GM19467 (cell line): ENCODE measurements at regions not wholly inside any gene's neighbourhood (a gene's known extent, or its start where the extent isn't known, plus 50 kb on each side); places are given as distances from the start of the nearest gene placed in this dataset.

Source experiments
- ATAC-seq: cut with Tn5 transposase; IDR thresholded peaks from one replicate; pipeline ENCODE4 v1.9.1; 2021; ENCODE audit warnings: mild to moderate bottlenecking, moderate library complexity; ENCODE audit not compliant: unreplicated experiment

GRCh38 chr14:97878727-97879126 is 1081.5 kb downstream of the VRK1 start:
- ATAC-seq: no peak

DNA sequence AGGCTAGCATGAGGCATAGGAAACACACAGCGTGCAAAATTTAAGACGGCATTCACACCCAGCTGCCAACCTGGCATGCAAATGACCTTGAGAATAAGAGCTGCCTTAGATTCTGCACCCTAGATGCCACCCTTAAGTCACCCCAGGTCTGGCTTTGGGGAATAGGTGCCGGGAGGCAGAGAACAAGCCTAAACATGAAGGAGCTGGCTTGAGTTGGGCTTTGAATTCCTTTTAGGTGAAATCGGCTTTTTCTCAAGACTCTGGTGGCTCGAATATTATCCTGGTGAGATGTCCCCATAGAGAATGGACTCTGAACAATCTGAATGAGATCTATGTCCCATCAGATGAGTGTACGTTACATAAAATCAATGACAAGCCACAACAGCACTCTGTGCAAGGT is 1090.5 kb downstream of the VRK1 start:
- no peak for ATAC-seq

GRCh38 chr14:97888331-97888730 is 1091.1 kb downstream of the VRK1 start:
- no peak for ATAC-seq

DNA sequence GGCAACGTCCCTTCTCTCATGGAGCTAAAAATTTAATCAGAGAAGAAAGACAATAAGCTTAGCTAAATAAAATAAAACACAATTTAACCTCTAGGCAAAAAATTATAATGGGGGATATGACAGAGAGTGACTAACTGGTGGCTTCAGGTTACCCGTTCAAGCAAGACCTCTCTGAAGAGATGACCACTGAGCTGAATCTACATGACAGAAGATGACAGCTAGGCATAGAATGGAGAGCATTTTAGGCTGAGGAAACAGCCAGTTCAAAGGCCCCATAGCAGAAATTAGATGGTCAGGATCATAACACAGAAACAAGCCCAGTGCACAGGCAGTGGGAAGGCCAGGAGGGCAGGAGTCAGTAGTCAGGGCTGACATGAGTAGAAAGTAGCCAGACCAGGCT is 1094.3 kb downstream of the VRK1 start:
- no peak for ATAC-seq

GRCh38 chr14:97894552-97894951 is 1097.4 kb downstream of the VRK1 start:
- no peak for ATAC-seq

DNA sequence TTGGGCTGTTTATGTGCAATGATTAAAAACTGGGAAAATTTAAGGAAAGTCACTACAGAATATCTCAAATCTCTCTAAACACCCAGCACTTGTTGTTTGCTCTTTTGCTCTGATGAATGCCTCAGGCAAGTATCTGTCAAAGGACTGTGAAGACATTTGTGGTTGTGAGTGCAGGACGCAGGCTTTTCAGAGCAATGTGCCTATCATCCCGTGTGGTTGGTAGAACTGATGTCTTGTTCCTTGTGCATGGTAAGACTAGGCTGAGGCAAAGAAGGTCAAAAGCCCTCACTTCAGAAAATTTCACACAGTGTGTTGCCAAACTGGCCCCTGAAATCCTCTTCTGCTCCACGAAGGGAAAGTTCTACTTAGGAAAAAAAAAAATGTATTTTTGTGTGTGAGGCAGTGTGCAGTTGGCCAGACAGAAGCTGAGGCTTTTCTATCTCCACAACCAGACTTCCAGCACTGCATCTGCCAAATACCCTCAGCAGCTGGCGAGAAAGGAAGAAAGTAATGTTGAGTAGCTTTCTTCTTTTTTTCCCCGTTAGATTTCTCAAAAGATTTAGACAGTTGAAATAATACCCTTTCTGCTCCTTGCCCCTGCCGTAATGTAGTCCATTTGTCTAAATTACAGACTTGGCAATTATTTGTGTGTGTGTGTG is 1103.1 kb downstream of the VRK1 start:
- no peak for ATAC-seq

- no peak for ATAC-seq
Observed at GRCh38 chr14:97902630-97903029, 1105.4 kb downstream of the VRK1 start.

GRCh38 chr14:97903821-97904220 is 1106.6 kb downstream of the VRK1 start:
- ATAC-seq: no peak

DNA sequence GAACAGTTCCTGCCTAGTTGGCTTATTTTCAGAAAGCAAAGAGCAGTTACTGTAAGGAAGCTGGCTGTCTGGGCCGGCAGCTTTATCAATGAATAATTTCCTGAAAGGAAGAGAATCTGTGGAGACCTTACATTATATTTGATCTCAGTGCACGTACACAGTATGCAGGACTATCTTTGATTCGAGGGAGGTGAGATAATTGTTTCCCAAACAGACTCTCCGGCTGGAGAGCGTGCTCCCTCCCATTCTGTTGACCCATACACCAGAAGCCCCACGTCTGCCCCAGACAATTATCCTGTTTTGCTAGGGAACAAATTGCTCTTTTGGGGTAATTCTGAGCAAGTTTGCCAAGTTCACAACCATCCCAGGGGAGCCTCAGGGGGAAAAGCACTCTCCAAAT is 1115.0 kb downstream of the VRK1 start:
- no peak for ATAC-seq

- no peak for ATAC-seq
Observed at GRCh38 chr14:97916100-97916499, 1118.9 kb downstream of the VRK1 start.

- ATAC-seq: no peak
Observed at GRCh38 chr14:97916669-97917568, 1119.7 kb downstream of the VRK1 start.

DNA sequence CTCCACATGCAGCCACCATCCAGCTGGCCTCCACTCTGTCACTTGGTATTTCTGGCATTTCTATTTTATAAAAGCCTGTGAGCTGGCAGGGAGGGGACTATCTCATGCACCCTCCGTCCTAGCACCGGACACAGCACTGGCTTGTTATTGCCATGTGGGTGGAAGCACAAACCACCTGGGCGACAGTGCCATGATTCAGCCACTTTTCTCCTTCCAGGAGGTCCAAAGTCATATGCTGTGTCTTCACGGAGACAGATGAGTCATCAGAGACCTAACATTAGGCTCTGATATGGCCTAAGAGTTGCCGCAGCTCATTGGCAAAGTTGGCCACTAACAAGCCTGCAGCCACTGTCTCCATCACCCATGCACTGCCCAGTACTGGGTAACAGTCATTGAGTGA is 1123.0 kb downstream of the VRK1 start:
- ATAC-seq: no peak

DNA sequence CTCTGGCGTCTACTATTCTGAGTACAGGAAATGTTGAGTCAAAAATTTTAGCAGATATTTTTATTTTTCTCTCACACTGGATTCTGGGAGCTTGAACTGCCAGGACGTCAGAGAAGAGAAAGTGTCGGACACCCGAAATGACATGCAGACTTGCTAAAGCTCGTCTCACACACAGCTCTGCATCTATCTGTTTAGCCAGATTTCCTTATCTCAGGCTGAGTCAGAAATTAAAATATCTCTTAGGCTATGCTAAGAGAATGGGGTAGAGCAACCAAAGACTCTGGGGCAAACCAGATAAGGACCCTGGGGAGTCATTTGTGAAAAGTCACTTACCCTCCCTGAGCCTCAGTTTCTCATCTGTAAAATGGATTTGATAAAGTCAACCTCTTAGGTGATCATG is 1124.1 kb downstream of the VRK1 start:
- no peak for ATAC-seq

- ATAC-seq: no peak
Observed at GRCh38 chr14:97924922-97925613, 1127.9 kb downstream of the VRK1 start.

- ATAC-seq: no peak
Observed at GRCh38 chr14:97930166-97930565, 1133.0 kb downstream of the VRK1 start.

- ATAC-seq: no peak
Observed at GRCh38 chr14:97931273-97931672, 1134.1 kb downstream of the VRK1 start.

- ATAC-seq: no peak
Observed at GRCh38 chr14:97942921-97943320, 1145.7 kb downstream of the VRK1 start.

DNA sequence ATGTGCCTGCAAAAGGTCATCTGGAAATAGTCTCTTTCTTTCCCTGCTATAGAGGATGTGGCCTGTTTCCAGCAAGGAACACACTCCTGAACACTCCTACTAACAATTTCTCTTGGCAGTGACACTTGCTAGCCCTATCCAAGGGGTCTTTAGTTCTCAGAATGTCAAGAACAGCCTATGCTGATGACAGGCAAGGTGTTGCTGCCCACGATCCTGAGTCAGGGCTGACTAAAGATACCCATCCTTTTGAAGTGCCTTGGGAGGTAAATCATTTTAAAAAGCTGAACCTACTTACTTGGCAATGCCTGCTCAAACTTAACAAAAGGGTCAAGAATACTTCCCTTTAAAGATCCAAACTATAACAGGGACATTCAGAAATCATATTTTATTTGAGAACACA is 1146.4 kb downstream of the VRK1 start:
- no peak for ATAC-seq

DNA sequence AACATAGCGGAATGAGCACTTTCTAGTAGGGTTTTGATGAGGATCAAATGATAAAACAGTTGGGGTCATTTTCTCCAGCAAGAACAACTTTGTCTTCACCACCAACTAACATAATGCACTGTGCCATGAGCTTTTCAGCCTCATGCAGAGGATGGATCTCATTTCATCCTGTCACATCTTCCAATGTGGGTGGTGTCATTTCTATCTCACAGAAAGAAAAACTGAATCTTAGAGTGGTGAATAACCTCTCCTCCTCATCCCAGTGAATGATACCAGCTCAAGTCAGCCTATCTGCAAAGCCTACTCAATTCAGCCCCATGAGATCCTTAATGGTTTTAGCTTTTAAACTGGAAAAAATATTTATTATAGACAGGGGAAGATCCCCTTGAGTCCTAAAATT is 1147.2 kb downstream of the VRK1 start:
- no peak for ATAC-seq

DNA sequence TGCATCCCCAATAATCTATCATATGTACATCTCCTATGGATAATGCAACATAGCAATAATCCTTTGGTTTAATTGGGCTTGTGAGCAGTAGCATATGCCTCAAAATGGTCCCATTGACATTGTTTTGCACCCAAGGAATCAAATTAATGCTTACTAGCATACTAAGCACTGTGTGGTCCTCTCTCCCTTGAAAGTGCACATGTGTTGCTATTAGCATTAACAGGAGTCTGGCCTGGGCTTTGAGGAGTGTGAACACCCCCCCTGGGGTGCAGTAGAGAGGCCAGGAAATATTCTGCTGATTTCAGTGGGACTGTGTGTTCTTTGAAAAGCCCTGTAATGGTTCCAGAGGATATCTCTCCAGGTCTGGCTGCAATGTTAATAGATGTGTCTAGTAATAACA is 1148.4 kb downstream of the VRK1 start:
- no peak for ATAC-seq

GRCh38 chr14:97946240-97946639 is 1149.1 kb downstream of the VRK1 start:
- ATAC-seq: no peak

GRCh38 chr14:97946641-97947040 is 1149.5 kb downstream of the VRK1 start:
- ATAC-seq: no peak
